ENCODE measurements at regions not wholly inside any gene's neighbourhood (a gene's known extent, or its start where the extent isn't known, plus 50 kb on each side); places are given as distances from the start of the nearest gene placed in this dataset.

- no peak for TF ChIP-seq CBX5 (IDR thresholded peaks at IDR 0.05; ENCODE audit: low read depth)
- TF ChIP-seq POLR2AphosphoS5 (IDR thresholded peaks at IDR 0.05; ENCODE audit: low read length) = no peak
- TF ChIP-seq REST (IDR thresholded peaks at IDR 0.05; ENCODE audit: low read depth, low read length) = no peak
- no peak for TF ChIP-seq CTCF (IDR thresholded peaks at IDR 0.05 in 2 of 3, conservative IDR thresholded peaks at IDR 0.05 in 1 of 3; ENCODE audit: control insufficient read depth in 2 of 3, extremely low read depth in 1 of 3, insufficient read depth in 1 of 3, low read depth in 3 of 3, low read length in 3 of 3)
- no peak for TF ChIP-seq IRF3 (IDR thresholded peaks at IDR 0.05)
- TF ChIP-seq POLR2A (IDR thresholded peaks at IDR 0.05; ENCODE audit: low read depth, low read length) = no peak
- no peak for TF ChIP-seq NBN (IDR thresholded peaks at IDR 0.05)
- no peak for TF ChIP-seq RCOR1 (conservative IDR thresholded peaks at IDR 0.05; ENCODE audit: low read depth, low read length)
Observed at GRCh38 chr3:26087751-26088150, 297.9 kb downstream of the OXSM start.
